ENCODE measurements at regions not wholly inside any gene's neighbourhood (a gene's known extent, or its start where the extent isn't known, plus 50 kb on each side); places are given as distances from the start of the nearest gene placed in this dataset.

- Histone ChIP-seq H3K4me3 (ENCODE audit: low read depth in 2 of 2, low read length in 2 of 2) (no peak overlapping the region), H3K27me3 (ENCODE audit: control insufficient read depth, insufficient read depth, low read length) (no peaks in the 10 kb centered on the region), H3K36me3 (ENCODE audit: control insufficient read depth, insufficient read depth, low read length) (no peaks in the 10 kb centered on the region), H3K4me1 (ENCODE audit: control insufficient read depth, insufficient read depth, low read length) (no peaks in the 10 kb centered on the region), H3K9me3 (ENCODE audit: control insufficient read depth, insufficient read depth, low read depth, low read length) (no peaks in the 10 kb centered on the region), H3K27ac (ENCODE audit: low read length) (no peak overlapping the region)
- no peak for ATAC-seq
- intact Hi-C loops (cut with micrococcal nuclease; ENCODE audit: unreplicated experiment) (no loop called here), in situ Hi-C loops (cut with HindIII; ENCODE audit: low pct_unique_long_range_greater_than_20kb, low sequenced_read_pairs) (no loop called here)
- ChIA-PET POLR2A (no interaction called here), CTCF (no interaction called here)
- BruUV-seq (replicated peaks), result no TSS peak
- no peak for DNase-seq (ENCODE audit: low read depth, low spot score)
- TF ChIP-seq POLR2AphosphoS5 (IDR thresholded peaks at IDR 0.05; ENCODE audit: low read depth, low read length) (no peak), CTCF (IDR thresholded peaks at IDR 0.05) (no peak), SIN3A (IDR thresholded peaks at IDR 0.05; ENCODE audit: borderline replicate concordance, insufficient read depth, low read depth, low read length) (no peak), TCF7L2 (IDR thresholded peaks at IDR 0.05; ENCODE audit: low read depth, low read length) (no peak), REST (IDR thresholded peaks at IDR 0.05; ENCODE audit: insufficient read depth in 1 of 2, low read depth in 2 of 2, low read length in 1 of 2) (no peak)
Measured at GRCh38 chr16:59326955-59327354, 592.8 kb upstream of the GOT2 start.

- no peaks in the 10 kb centered on the region for H3K27me3 ChIP-seq (ENCODE audit: control insufficient read depth, insufficient read depth, low read length)
- POLR2A ChIA-PET, result no interaction called here
- TF ChIP-seq SIN3A (IDR thresholded peaks at IDR 0.05; ENCODE audit: borderline replicate concordance, insufficient read depth, low read depth, low read length) (no peak), REST (IDR thresholded peaks at IDR 0.05; ENCODE audit: insufficient read depth in 1 of 2, low read depth in 2 of 2, low read length in 1 of 2) (no peak), TCF7L2 (IDR thresholded peaks at IDR 0.05; ENCODE audit: low read depth, low read length) (no peak), POLR2AphosphoS5 (IDR thresholded peaks at IDR 0.05; ENCODE audit: low read depth, low read length) (no peak), CTCF (IDR thresholded peaks at IDR 0.05) (no peak)
Measured at GRCh38 chr16:59324462-59324861, 590.3 kb upstream of the GOT2 start.

More at GRCh38 chr16:59324462-59324861, 590.3 kb upstream of the GOT2 start:
- CTCF ChIA-PET, result no interaction called here
- Histone ChIP-seq H3K9me3 (ENCODE audit: control insufficient read depth, insufficient read depth, low read depth, low read length) (no peaks in the 10 kb centered on the region), H3K4me1 (ENCODE audit: control insufficient read depth, insufficient read depth, low read length) (no peaks in the 10 kb centered on the region), H3K36me3 (ENCODE audit: control insufficient read depth, insufficient read depth, low read length) (no peaks in the 10 kb centered on the region), H3K4me3 (ENCODE audit: low read depth in 2 of 2, low read length in 2 of 2) (no peak overlapping the region), H3K27ac (ENCODE audit: low read length) (no peak overlapping the region)
- ATAC-seq (no peak), DNase-seq (ENCODE audit: low read depth, low spot score) (no peak)
- in situ Hi-C loops (cut with HindIII; ENCODE audit: low pct_unique_long_range_greater_than_20kb, low sequenced_read_pairs) (no loop called here), intact Hi-C loops (cut with micrococcal nuclease; ENCODE audit: unreplicated experiment) (no loop called here)
- BruUV-seq (replicated peaks), result no TSS peak

Data from Panc1 (cell line).